Mucosa of descending colon (tissue), 3 donors: ENCODE measurements at regions not wholly inside any gene's neighbourhood (a gene's known extent, or its start where the extent isn't known, plus 50 kb on each side); places are given as distances from the start of the nearest gene placed in this dataset.

Experiments
- ATAC-seq: fragments of 200-7000 bp; cut with Tn5 transposase; one replicate; pipeline ENCODE4 v1.9.1; 2020; ENCODE audit warnings: mild to moderate bottlenecking, moderate library complexity
- DNase-seq, 3 donors: peaks; one replicate each; pipeline ENCODE4 v3.0.0-alpha.2; 2020
- H3K36me3 ChIP-seq: fragments of 200-600 bp; one replicate; pipeline ENCODE4 v1.8.0; 2021; ENCODE audit warnings: low read depth, mild to moderate bottlenecking
- H3K4me1 ChIP-seq: fragments of 200-600 bp; one replicate; pipeline ENCODE4 v1.8.0; 2021; ENCODE audit warnings: low read depth, mild to moderate bottlenecking
- H3K4me3 ChIP-seq: fragments of 200-600 bp; one replicate; pipeline ENCODE4 v1.8.0; 2021; ENCODE audit warnings: mild to moderate bottlenecking
- H3K9me3 ChIP-seq: fragments of 200-600 bp; one replicate; pipeline ENCODE4 v1.8.0; 2021; ENCODE audit warnings: mild to moderate bottlenecking
- intact Hi-C, 2 donors: fragments of 100-400 bp; cut with DNase I in 1 of 2; cut with micrococcal nuclease in 1 of 2; formaldehyde crosslinking; loops; one replicate each; pipeline versions ENCODE4 v1.11.0 to v1.11.1; 2022; cut with DNase I, micrococcal nuclease
- TF ChIP-seq, protein P1 (sequence below): fragments of 200-600 bp; IDR thresholded peaks from one replicate; pipeline ENCODE4 v1.8.0; 2022; ENCODE audit warnings: antibody characterized with exemption, mild to moderate bottlenecking
- donor health status: DM: no; HTN: no; CAD: no; lungs with moderate emphysema.
- donor health status: DM: no; HTN: no; CAD: no.
- donor health status: DM: no; HTN: yes; CAD: no.

DNA sequence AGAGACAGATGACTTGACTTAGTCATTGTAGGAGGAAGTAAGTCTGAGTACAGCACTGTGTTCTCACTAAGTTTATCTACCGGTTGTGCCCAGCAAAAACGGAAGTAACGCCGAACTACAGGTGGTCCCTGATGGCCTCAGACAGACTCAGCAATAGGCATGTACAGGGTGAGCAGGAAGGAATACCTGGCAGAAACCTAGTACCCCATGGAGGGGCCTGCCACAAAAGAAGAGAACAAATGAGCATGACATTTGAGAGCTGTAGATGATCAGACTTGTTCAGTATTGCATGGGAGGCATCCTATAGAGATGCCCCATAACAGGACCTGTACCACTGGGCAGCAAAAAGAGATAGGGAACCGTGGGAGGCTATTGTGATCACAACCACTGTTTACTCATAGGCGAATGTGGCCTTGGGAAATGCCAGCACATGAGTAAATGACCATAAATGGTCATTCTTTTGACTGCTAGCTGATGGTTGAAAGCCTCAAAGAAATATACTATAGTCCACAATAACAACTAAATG, 106.4 kb upstream of the TAB2 start:
- Histone ChIP-seq H3K4me3 (no peak overlapping the region), H3K9me3 (no peaks in the 10 kb centered on the region), H3K4me1 (no peaks in the 10 kb centered on the region), H3K36me3 (no peaks in the 10 kb centered on the region)
- peak; percentile 72 for ATAC-seq
- intact Hi-C loops, result no loop called here
- TF ChIP-seq, protein P1, sequence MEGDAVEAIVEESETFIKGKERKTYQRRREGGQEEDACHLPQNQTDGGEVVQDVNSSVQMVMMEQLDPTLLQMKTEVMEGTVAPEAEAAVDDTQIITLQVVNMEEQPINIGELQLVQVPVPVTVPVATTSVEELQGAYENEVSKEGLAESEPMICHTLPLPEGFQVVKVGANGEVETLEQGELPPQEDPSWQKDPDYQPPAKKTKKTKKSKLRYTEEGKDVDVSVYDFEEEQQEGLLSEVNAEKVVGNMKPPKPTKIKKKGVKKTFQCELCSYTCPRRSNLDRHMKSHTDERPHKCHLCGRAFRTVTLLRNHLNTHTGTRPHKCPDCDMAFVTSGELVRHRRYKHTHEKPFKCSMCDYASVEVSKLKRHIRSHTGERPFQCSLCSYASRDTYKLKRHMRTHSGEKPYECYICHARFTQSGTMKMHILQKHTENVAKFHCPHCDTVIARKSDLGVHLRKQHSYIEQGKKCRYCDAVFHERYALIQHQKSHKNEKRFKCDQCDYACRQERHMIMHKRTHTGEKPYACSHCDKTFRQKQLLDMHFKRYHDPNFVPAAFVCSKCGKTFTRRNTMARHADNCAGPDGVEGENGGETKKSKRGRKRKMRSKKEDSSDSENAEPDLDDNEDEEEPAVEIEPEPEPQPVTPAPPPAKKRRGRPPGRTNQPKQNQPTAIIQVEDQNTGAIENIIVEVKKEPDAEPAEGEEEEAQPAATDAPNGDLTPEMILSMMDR, result no peak
- no peak for DNase-seq

DNA sequence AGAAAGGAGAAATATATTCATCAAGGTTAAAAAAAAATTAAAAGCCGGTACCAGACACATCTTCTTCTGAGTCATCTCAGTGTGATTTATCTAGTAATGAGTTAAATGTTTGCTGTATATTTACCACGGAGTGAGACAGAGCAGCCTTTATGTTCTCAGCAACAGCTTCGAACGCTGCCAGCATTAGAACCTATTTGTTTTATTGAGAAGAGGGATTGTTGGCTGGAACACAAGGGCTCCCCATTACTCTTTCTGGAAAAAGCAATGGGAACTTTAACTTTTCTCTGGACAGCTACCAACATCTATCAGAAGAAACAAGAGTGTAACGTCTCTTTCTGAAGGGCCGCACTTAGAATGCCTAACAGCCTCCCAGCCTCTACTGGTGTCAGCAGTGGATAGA, 105.3 kb upstream of the TAB2 start:
- intact Hi-C loops, result no loop called here
- no peaks in the 10 kb centered on the region for H3K36me3 ChIP-seq
- no peaks in the 10 kb centered on the region for H3K9me3 ChIP-seq
- ATAC-seq (no peak), DNase-seq (no peak)
- H3K4me3 ChIP-seq, result no peak overlapping the region
- no peaks in the 10 kb centered on the region for H3K4me1 ChIP-seq
- TF ChIP-seq, protein P1, result no peak

DNA sequence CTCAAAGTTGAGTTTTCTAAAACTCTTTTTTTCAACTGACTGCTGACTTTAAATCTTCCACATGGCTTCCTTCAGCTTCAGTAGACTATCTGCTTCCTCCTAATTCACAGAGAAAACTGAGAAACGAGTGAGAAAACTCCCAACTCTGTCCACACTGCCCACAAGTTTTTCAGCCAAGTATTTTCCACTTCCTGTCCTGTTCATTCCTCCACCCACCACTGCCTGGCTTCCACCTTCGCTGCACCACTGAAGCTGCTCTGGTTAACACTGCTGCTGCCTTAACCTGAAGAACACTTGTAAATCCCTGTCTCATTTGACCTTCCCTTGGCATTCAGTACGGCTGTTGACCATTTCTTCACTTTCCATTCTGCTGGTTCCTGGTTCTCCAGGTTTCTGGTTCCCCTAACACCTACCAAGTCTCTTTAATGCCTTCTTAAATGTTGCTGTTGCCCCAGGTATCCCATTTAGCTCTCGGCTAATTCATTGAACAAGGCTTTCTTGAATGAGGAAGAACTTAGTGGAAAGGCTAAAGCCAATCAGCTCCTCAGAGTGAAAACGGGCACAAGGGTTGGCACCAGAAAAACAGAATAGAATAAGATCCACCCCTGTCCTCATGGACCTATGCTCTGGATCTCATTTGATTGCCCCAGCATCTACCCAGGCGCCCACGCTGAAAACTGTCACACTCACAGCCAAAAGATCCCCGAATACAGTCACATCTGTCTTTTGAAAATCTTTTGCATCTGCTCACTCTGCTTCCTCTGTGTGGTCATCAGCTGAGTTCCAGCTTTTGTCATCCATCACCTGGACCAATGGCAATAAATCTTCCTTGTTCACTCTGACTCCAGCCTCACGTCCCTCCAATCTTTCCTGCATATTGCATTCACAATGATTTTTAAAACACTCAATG, 104.4 kb upstream of the TAB2 start:
- no peaks in the 10 kb centered on the region for H3K36me3 ChIP-seq
- no peak for DNase-seq
- TF ChIP-seq, protein P1, result no peak
- intact Hi-C loops, result no loop called here
- H3K9me3 ChIP-seq, result no peaks in the 10 kb centered on the region
- no peak overlapping the region for H3K4me3 ChIP-seq
- H3K4me1 ChIP-seq, result no peaks in the 10 kb centered on the region
- peak; percentile 15 for ATAC-seq

DNA sequence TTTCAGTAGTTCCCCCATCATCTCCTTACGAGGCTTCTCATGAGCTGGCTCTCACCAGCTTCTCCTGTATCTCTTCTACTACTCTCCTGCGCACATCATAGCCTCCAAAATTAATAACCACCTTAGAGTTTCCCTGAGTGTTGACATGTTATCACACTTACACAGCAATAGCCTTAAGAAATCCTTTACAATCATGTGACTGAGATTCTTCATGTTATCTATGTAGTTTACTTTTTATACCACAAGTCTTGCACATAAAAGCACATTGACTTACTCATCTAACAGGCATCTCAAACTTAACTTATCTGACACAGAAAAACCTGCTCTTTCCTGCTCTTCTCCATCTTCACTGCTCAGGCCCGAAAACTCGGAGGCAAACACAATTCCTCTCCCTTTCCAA, 103.7 kb upstream of the TAB2 start:
- Histone ChIP-seq H3K4me3 (no peak overlapping the region), H3K36me3 (no peaks in the 10 kb centered on the region), H3K9me3 (no peaks in the 10 kb centered on the region), H3K4me1 (no peaks in the 10 kb centered on the region)
- ATAC-seq, result no peak
- intact Hi-C loops, result no loop called here
- no peak for DNase-seq
- TF ChIP-seq, protein P1, result no peak

DNA sequence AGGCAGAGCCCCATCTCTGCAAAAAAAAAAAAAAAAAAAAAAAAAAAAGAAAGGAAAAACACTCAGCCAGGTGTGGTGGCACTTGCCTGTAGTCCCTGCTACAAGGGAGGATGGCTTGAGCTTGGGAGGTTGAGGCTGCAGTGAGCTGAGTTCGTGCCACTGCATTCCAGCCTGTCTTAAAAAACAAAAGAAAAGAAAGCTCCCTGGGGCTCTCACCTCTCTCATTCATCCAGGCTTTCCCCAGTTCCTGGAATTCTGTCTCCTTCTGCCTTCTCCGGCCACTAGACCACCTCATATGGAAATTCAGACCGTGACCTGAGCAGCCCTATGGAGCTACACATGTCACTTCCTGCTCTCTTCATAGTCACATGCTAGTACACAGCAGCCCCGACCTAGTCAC, 101.1 kb upstream of the TAB2 start:
- no peak overlapping the region for H3K4me3 ChIP-seq
- no peaks in the 10 kb centered on the region for H3K9me3 ChIP-seq
- no peak for ATAC-seq
- TF ChIP-seq, protein P1, result no peak
- no peaks in the 10 kb centered on the region for H3K36me3 ChIP-seq
- H3K4me1 ChIP-seq, result no peaks in the 10 kb centered on the region
- no peak for DNase-seq
- intact Hi-C loops, result no loop called here
